ENCODE measurements at regions not wholly inside any gene's neighbourhood (a gene's known extent, or its start where the extent isn't known, plus 50 kb on each side); places are given as distances from the start of the nearest gene placed in this dataset.

DNA sequence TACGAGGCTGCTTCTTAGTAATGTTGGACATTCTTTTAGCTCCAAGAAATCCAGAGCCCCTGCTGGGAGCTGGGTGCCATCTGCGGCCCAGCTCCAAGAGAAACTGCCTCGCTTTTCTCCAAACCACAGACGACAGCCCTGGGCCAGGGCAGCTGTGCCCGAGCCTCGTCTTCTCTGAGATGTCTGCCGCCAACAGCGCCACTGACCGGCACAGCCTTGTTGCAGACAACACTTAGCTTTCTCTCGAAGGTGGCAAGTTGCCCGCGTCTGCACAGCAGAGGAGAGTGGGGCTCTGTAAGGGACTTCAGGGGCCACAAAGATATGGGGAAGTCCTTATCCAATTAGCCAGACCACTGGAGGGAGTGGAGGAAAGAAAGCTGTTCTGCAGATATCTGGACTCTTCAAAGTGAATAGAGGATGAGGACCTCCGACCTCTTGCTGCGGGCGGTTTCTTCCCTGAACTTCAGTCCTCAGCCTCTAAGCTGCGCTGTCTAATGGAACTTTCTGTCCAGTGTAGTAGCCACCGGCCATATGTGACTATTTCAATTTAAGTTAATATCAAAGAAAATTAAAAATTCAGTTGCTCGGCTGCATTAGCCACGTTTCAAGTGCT is 63.9 kb upstream of the DISP3 start:
- no peak for DNase-seq

DNA sequence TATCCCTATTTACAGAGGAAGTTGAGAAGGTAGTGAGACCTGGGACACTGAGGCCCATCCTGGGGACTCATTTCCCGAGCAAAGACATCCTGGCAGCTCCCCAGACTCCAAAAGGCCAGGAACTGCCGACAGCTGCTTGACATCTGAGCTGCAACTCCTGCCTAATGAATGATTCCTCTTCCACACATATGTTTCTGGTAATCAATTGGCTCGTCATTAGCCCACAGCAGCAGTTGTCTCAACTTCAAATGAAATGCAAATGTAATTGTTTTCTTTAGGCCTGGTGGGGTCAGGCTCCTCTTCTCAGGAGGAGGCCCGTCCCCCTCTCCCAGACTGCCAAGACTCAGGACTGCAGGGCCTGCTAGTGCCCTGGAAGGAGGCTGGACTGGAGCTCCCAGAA is 61.8 kb upstream of the DISP3 start:
- DNase-seq, result peak; percentile 54

DNA sequence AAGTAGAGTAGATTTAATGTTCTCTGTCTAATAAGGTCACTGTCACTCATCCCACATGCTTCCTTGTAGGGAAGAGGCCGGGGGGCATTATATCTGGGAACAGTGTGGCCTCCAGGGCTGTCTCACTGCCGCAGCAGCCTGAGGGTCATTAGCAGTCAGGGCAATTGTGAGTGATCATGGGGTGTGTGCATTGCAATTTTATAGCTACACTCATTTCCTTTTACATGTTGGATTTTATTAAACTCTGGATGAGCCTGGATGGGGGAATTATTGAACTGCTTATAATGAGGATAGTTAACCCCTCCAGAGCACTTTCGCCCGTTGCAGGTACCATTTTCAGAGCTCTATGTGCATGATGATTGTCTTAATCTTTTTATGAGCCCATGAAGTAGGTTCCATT is 60.9 kb upstream of the DISP3 start:
- no peak for DNase-seq

DNA sequence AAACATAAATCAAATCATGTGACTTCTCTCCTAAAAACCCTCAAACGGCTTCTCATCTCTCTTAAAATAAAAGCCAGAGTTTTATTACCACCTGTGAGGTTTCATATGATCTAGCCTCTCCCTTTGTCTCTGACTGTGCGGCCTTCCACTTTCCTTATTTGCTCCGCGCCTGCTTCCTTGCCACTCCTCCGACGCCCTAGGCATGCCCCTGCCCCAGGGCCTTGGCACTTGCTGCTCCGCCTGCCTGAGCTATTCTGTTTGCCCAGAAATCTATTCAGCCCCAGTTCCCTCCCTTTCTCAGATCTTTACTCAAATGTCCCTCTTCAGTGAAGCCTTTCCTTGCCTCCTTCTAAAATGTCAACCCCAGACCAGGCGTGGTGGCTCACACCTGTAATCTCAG is 57.5 kb upstream of the DISP3 start:
- no peak for DNase-seq

DNA sequence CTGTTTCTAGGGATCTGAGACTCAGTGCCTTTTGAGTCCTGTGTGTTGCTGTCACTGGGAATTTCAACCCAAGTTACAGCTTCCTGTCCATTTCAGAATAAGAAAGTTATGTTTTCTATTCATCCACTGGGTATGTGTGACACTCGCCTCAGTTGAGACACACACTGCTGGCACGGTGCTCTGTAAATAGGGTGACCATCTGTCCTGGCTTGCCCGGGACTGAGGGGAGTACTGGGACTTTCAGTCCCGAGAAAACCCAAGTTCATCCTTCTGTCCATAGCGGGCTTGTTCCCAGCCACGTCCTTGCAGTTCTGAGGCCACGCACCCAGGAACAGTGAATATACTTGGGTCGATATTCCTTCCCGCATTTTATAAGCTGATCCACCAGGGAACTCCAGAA is 56.3 kb upstream of the DISP3 start:
- no peak for DNase-seq

DNA sequence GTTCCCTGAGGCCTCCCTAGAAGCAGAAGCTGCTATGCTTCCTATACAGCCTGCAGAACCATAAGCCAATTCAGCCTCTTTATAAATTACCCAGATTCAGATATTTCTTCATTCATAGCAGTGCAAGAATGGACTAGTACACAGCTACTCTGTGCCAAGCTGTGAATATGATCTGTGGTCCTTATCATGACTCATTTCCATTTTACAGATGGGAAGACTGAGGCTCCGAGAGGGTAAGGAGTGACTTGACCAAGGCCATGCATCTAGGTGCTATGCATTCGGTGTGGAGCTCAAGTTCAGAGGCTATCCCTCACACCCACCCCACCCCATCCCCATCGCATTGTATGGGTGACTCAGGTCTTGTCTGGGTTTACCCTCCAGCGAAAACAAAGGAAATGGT is 52.3 kb upstream of the DISP3 start:
- DNase-seq, result no peak

DNA sequence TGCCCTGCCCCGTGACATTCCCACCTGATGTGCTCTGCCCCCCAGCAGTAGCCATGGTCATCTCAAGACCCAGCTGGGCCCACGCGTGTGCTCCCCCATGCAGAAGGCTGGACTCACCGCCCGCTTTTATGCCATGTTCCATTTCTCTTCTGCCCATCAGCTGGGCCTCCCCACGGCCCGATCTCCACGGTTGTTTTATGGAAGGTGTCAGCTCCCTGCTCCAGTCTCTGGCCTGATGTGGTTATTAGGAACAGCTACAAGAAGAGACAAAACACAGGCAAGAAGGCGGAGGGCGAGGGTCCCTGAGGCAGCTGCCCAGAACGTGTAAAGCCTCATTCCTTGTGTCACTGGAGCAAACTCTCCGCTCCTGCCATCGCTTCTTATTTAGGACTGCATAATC is 50.2 kb upstream of the DISP3 start:
- no peak for DNase-seq

Data from right hindlimb (tissue), 1 donor.